GM13976 (cell line): ENCODE measurements at regions not wholly inside any gene's neighbourhood (a gene's known extent, or its start where the extent isn't known, plus 50 kb on each side); places are given as distances from the start of the nearest gene placed in this dataset.

Experiments used
- DNase-seq: peaks from one replicate; pipeline ENCODE4 v3.0.0; 2012; ENCODE audit warnings: low spot score
- CTCF ChIP-seq: IDR thresholded peaks from 2 replicates; pipeline ENCODE4 v1.5.1; 2012; ENCODE audit warnings: borderline replicate concordance, mild to moderate bottlenecking; ENCODE audit not compliant: insufficient read depth; ENCODE audit errors: extremely low read depth, missing control alignments, control extremely low read depth
- in situ Hi-C: fragments of 300-500 bp; cut with MboI; formaldehyde crosslinking; loops from one replicate; pipeline ENCODE4 v1.12.0; 2022; ENCODE audit warnings: low sequenced_read_pairs, mixed read lengths, inconsistent platforms; ENCODE audit not compliant: unreplicated experiment

DNA sequence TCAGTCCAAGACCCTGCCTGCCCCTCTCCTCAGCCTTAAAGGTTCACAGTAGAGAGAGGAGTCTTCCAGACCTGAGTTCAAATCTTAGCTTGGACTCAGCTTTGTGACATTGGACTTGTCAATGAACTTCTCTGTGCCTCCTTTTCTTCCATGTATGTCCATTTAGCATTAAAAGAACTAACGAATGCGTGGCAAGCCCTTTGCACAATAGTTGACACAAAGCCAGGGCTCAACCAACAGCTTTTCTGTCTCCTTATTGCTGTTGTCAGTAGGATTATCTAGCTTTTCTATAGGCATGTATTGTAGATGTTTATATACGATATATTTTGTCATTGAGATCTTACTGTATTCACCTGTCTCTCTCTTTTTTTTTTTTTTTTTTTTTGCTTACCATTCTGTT, 450.8 kb downstream of the PTPRU start:
- TF ChIP-seq CTCF = no peak
- no peak for DNase-seq
- in situ Hi-C loops = no loop called here

GRCh38 chr1:29686012-29686930, 449.9 kb downstream of the PTPRU start:
- in situ Hi-C loops = no loop called here
- DNase-seq = no peak

DNA sequence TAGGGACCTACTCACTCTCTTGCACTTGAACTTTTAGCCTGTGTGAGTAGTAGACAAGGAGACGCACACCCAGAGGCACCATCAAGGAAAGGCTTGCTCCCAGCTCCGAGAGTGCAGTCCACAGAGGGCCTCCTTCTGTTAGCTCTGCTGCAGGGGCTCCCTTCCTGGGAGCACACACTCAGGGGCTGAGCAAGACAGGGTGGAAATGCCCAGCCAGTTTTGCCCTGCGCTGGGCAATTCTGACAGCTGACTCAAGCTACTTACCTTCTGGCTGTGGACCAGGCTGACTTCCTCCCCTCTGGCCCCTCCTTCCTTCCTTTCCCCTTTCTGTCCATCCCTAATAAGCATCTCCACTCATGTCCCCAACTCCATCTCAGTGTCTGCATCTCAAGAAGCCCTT, 449.1 kb downstream of the PTPRU start:
- no peak for TF ChIP-seq CTCF
- no peak for DNase-seq
- in situ Hi-C loops = no loop called here

More at GRCh38 chr1:29686012-29686930, 449.9 kb downstream of the PTPRU start:
- no peak for TF ChIP-seq CTCF

- DNase-seq = no peak
- TF ChIP-seq CTCF = no peak
Measured at GRCh38 chr1:29684141-29684540, 447.8 kb downstream of the PTPRU start.

GRCh38 chr1:29683472-29683871, 447.1 kb downstream of the PTPRU start:
- TF ChIP-seq CTCF = no peak
- in situ Hi-C loops = no loop called here
- DNase-seq = no peak

More at GRCh38 chr1:29684141-29684540, 447.8 kb downstream of the PTPRU start:
- in situ Hi-C loops = no loop called here

- in situ Hi-C loops = no loop called here
- TF ChIP-seq CTCF = no peak
- DNase-seq = no peak
Measured at GRCh38 chr1:29682919-29683295, 446.6 kb downstream of the PTPRU start.
